Adrenal gland (tissue), 5 donors: ENCODE measurements at regions not wholly inside any gene's neighbourhood (a gene's known extent, or its start where the extent isn't known, plus 50 kb on each side); places are given as distances from the start of the nearest gene placed in this dataset.

Experiments
- POLR2A ChIP-seq, 2 donors: fragments of 450-650 bp; IDR thresholded peaks; one replicate each; pipeline ENCODE4 v1.6.1; 2017; ENCODE audit warnings: antibody characterized with exemption in 2 of 2, mild to moderate bottlenecking in 2 of 2, moderate library complexity in 1 of 2
- TF ChIP-seq, protein P1 (sequence below), 6 experiments: fragments of 450-650 bp in 4 of 6; fragments of 200-600 bp in 2 of 6; sonication (generic) in 1 of 6; IDR thresholded peaks; 1 replicate in 5 of 6; 2 replicates in 1 of 6; pipeline versions ENCODE4 v1.5.1 to v1.8.0; 2016 to 2021; ENCODE audit warnings: antibody characterized with exemption in 6 of 6, mild to moderate bottlenecking in 2 of 6, moderate library complexity in 1 of 6
- donor health status: DM: no; HTN: no; CAD: no.

DNA sequence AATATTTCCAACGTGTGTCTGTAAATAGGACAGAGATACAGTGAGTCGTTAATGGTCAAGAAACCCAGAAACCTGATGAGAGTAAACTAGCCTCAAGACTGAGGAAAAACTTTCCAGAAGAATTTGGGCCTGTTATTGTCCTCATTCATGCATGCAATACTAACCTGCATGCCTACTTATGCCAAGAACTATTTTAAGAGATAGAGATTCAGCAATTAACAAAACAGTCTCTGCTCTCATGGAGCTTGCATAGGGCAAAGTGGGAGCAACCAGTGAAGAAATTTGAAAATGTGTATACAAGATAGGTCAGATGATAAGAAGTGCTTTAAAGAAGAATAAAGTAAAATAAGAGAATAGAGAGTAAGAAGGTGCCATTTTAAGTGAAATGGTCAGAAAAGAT is 66.1 kb upstream of the FRG1 start:
- TF ChIP-seq, protein P1, sequence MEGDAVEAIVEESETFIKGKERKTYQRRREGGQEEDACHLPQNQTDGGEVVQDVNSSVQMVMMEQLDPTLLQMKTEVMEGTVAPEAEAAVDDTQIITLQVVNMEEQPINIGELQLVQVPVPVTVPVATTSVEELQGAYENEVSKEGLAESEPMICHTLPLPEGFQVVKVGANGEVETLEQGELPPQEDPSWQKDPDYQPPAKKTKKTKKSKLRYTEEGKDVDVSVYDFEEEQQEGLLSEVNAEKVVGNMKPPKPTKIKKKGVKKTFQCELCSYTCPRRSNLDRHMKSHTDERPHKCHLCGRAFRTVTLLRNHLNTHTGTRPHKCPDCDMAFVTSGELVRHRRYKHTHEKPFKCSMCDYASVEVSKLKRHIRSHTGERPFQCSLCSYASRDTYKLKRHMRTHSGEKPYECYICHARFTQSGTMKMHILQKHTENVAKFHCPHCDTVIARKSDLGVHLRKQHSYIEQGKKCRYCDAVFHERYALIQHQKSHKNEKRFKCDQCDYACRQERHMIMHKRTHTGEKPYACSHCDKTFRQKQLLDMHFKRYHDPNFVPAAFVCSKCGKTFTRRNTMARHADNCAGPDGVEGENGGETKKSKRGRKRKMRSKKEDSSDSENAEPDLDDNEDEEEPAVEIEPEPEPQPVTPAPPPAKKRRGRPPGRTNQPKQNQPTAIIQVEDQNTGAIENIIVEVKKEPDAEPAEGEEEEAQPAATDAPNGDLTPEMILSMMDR (IDR thresholded peaks at IDR 0.05): no peak
- no peak for TF ChIP-seq POLR2A (IDR thresholded peaks at IDR 0.05)
